ENCODE measurements at regions not wholly inside any gene's neighbourhood (a gene's known extent, or its start where the extent isn't known, plus 50 kb on each side); places are given as distances from the start of the nearest gene placed in this dataset.

- TF ChIP-seq CHD1 (IDR thresholded peaks at IDR 0.05; ENCODE audit: low read depth, low read length) (no peak), MAZ (IDR thresholded peaks at IDR 0.05; ENCODE audit: borderline replicate concordance, low read depth, low read length) (no peak), CTCF (conservative IDR thresholded peaks at IDR 0.05; ENCODE audit: low read depth, low read length) (no peak), POLR2A (IDR thresholded peaks at IDR 0.05; ENCODE audit: low read depth, low read length) (no peak), USF2 (IDR thresholded peaks at IDR 0.05; ENCODE audit: low read depth, low read length) (no peak), MXI1 (IDR thresholded peaks at IDR 0.05; ENCODE audit: borderline replicate concordance, low read depth, low read length) (no peak), RFX5 (IDR thresholded peaks at IDR 0.05; ENCODE audit: low read depth, low read length) (no peak), SMC3 (IDR thresholded peaks at IDR 0.05; ENCODE audit: low read depth, low read length) (no peak), CEBPB (IDR thresholded peaks at IDR 0.05; ENCODE audit: low read depth, low read length) (no peak), ELK1 (IDR thresholded peaks at IDR 0.05; ENCODE audit: borderline replicate concordance, low read depth, low read length) (no peak), BHLHE40 (IDR thresholded peaks at IDR 0.05; ENCODE audit: low read depth, low read length) (no peak), RCOR1 (IDR thresholded peaks at IDR 0.05; ENCODE audit: insufficient replicate concordance, low read length) (no peak), NFE2L2 (IDR thresholded peaks at IDR 0.05; ENCODE audit: low read depth, low read length) (no peak)
These were observed 59.5 kb upstream of the FBXL7 start for GRCh38 chr5:15440434-15440833.

Measured in IMR-90 (cell line).